KMS-11 (cell line): ENCODE measurements at regions not wholly inside any gene's neighbourhood (a gene's known extent, or its start where the extent isn't known, plus 50 kb on each side); places are given as distances from the start of the nearest gene placed in this dataset.
A peak's percentile ranks its signal among the peaks of the same experiment; 100 is the strongest.

Experiments
- H2AFZ ChIP-seq: fragments of 200-600 bp; sonication (generic); 2 replicates; pipeline ENCODE4 v1.6.1; 2016; ENCODE audit warnings: antibody characterized with exemption, mixed run types, low read depth
- H3K27ac ChIP-seq: fragments of 200-600 bp; sonication (generic); 2 replicates; pipeline ENCODE4 v1.6.1; 2016; ENCODE audit warnings: mild to moderate bottlenecking, mixed run types
- H3K27me3 ChIP-seq: fragments of 200-600 bp; sonication (generic); 2 replicates; pipeline ENCODE4 v1.6.1; 2017; ENCODE audit warnings: mild to moderate bottlenecking, low read depth, mixed run types, moderate library complexity; ENCODE audit not compliant: insufficient read depth
- H3K36me3 ChIP-seq: fragments of 200-600 bp; sonication (generic); 2 replicates; pipeline ENCODE4 v1.6.1; 2017; ENCODE audit warnings: mild to moderate bottlenecking, mixed run types; ENCODE audit not compliant: insufficient read depth
- H3K4me1 ChIP-seq: fragments of 200-600 bp; sonication (generic); 2 replicates; pipeline ENCODE4 v1.6.1; 2016; ENCODE audit warnings: mild to moderate bottlenecking, low read depth, mixed run types; ENCODE audit not compliant: poor library complexity, severe bottlenecking
- H3K4me2 ChIP-seq: fragments of 200-600 bp; sonication (generic); 2 replicates; pipeline ENCODE4 v1.7.0; 2016; ENCODE audit warnings: mild to moderate bottlenecking, mixed run types
- H3K4me3 ChIP-seq: fragments of 200-600 bp; sonication (generic); IDR thresholded peaks from 2 replicates; pipeline ENCODE4 v1.6.1; 2017; ENCODE audit warnings: low read depth, low read length, mixed read lengths; ENCODE audit not compliant: insufficient read depth
- H3K79me2 ChIP-seq: fragments of 200-600 bp; sonication (generic); 2 replicates; pipeline ENCODE4 v1.6.1; 2016; ENCODE audit warnings: low read depth, mixed run types; ENCODE audit not compliant: insufficient read depth
- H3K9ac ChIP-seq: fragments of 200-600 bp; sonication (generic); 2 replicates; pipeline ENCODE4 v1.6.1; 2016; ENCODE audit warnings: mild to moderate bottlenecking, mixed run types
- H4K20me1 ChIP-seq: fragments of 200-600 bp; sonication (generic); 2 replicates; pipeline ENCODE4 v1.6.1; 2016; ENCODE audit warnings: mild to moderate bottlenecking, mixed run types; ENCODE audit not compliant: insufficient read depth
- CTCF ChIP-seq: fragments of 200-600 bp; sonication (generic); conservative IDR thresholded peaks from 2 replicates; pipeline ENCODE4 v1.6.1; 2017; ENCODE audit warnings: low read depth, mild to moderate bottlenecking, antibody characterized with exemption, low read length, moderate library complexity, mixed read lengths

DNA sequence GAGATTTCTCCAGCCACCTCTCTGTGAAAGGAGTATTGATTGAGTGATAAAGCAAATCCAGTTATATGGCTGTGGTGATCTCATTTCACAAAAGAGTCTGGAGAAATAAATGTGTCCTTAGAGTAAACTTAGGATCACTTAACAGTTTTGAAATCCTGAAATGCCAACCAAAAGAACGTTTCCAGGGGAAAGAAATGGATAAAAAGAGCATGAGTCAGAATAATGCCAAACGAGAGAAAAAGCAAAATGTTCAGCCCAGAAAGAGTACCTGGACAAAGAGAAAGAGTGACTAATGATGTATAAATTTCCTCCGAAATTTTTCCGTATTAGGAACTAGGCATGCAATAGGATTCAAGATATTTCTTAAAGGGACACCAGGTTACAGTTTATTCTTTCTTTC is 463.1 kb upstream of the CDH10 start:
- Histone ChIP-seq H3K79me2 (no peaks in the 10 kb centered on the region), H3K4me3 (no peak overlapping the region), H3K36me3 (no peaks in the 10 kb centered on the region), H3K27me3 (no peaks in the 10 kb centered on the region), H2AFZ (no peak overlapping the region), H3K27ac (no peak overlapping the region), H4K20me1 (no peaks in the 10 kb centered on the region), H3K9ac (no peak overlapping the region), H3K4me2 (no peak overlapping the region), H3K4me1 (no peaks in the 10 kb centered on the region)
- no peak for TF ChIP-seq CTCF

GRCh38 chr5:25099538-25099937 is 454.8 kb upstream of the CDH10 start:
- Histone ChIP-seq H3K4me1 (peaks cover 17% of the 10 kb centered on the region), H3K4me2 (no peak overlapping the region), H3K27me3 (no peaks in the 10 kb centered on the region), H4K20me1 (no peaks in the 10 kb centered on the region), H3K9ac (no peak overlapping the region), H3K36me3 (no peaks in the 10 kb centered on the region), H3K79me2 (no peaks in the 10 kb centered on the region), H3K4me3 (no peak overlapping the region), H3K27ac (no peak overlapping the region), H2AFZ (no peak overlapping the region)
- TF ChIP-seq CTCF = no peak

- peak overlapping the region; percentile 70 for H3K27ac ChIP-seq
- no peaks in the 10 kb centered on the region for H4K20me1 ChIP-seq
- no peak overlapping the region for H3K4me3 ChIP-seq
- TF ChIP-seq CTCF = no peak
- H2AFZ ChIP-seq = peak overlapping the region; percentile 66
- H3K36me3 ChIP-seq = no peaks in the 10 kb centered on the region
- H3K4me1 ChIP-seq = peaks cover 27% of the 10 kb centered on the region
- peak overlapping the region; percentile 22; the same call in 1 of the 2 replicates for H3K9ac ChIP-seq
- H3K27me3 ChIP-seq = no peaks in the 10 kb centered on the region
- H3K4me2 ChIP-seq = peak overlapping the region; percentile 62
- H3K79me2 ChIP-seq = no peaks in the 10 kb centered on the region
These were observed 450.5 kb upstream of the CDH10 start for GRCh38 chr5:25095261-25095660.

- Histone ChIP-seq H3K27ac (peak overlapping the region; percentile 70; the same call in 1 of the 2 replicates), H3K27me3 (no peaks in the 10 kb centered on the region), H3K4me1 (peaks cover 27% of the 10 kb centered on the region), H3K4me3 (no peak overlapping the region), H3K4me2 (peak overlapping the region; percentile 62), H3K36me3 (no peaks in the 10 kb centered on the region), H3K9ac (no peak overlapping the region), H4K20me1 (no peaks in the 10 kb centered on the region), H3K79me2 (no peaks in the 10 kb centered on the region), H2AFZ (peak overlapping the region; percentile 66; the same call in 1 of the 2 replicates)
- TF ChIP-seq CTCF = no peak
These were observed 449.4 kb upstream of the CDH10 start for GRCh38 chr5:25094219-25094618.
